SW 1271 (cell line): ENCODE measurements at regions not wholly inside any gene's neighbourhood (a gene's known extent, or its start where the extent isn't known, plus 50 kb on each side); places are given as distances from the start of the nearest gene placed in this dataset.

Source experiments
- DNase-seq, 2 experiments: peaks; one replicate each; lab custom pipeline; 2025; lab: John Stamatoyannopoulos, UW

DNA sequence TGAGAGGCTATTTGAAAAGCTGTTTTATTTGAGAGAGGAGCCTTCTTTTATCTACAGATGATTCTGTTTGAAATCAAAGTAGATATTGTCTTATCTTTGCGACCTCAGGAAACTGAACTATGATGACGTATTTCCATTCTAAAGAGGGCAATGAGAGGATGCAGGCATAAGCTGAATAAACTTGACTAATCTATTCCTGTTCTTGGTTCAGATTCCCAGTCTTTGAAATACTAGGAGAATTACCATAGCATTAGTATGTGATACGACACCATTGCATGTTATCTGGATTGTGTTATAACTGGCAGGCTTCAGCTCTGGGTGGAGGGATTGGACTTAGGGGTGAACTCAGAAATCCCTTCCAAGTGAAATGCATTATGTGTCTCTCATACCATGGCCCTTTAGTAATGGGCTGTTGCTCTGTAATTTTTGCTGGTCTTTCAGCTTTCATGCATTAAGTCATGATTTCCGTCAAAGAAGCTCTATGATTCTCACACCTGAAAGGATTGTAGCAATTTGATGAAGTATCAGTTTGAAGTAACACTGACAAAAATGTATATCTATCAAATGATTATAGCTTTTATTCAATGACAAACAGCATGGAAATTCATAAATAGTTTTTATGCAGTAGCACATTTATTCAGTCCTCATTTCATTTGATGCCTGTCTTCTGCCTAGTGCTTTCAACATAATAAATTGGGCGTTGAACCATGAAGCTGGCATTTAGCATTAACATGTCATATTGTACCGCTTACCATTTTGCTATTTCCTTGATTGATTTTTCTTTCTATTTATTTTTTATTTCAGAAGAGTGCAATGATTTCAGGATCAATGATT, 138.4 kb upstream of the SPACA1 start:
- no peak for DNase-seq

DNA sequence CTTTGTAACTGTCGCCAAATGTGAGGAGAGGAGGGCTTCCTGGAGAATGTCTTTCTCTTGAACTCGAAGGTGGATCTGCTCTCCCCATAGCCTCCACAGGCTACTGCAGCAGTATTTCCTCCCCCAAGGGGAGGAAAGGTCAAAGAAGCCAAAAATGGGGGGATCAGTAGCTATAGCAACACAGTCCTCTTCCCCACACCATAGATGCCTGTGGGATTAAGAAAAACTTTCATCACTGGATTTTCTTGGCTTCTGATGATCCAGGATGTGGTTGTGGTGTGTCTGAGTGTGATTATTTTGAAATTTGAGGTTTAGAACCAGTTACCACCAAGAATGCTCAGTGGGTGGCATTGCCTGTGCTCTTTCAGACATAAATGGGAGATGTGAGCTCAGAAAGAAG, 140.1 kb upstream of the SPACA1 start:
- no peak for DNase-seq

DNA sequence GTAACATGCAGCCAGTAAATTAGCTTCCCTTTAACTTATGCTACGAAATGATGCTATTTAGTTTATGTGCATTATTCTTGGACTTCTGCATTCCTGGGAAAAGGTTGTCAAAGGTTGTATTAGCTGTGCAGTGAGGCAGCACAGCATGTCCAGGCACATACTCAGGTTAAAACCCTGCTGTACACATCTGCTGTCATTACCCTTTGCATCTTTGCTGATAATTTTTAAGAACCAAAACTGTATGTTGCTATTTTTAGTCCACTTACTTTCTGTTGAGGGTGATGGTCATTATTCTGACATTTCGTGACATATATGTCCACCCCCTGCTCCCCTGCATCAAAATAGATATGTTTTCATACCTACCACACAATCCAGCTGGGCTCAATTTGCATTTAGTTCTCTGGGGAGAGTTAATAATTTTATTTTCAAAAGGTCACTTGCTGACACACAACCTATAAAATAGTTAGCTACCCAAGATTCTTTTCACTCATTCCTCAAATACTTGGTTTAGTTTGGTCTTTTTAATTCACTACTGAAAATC, 142.5 kb upstream of the SPACA1 start:
- no peak for DNase-seq

DNA sequence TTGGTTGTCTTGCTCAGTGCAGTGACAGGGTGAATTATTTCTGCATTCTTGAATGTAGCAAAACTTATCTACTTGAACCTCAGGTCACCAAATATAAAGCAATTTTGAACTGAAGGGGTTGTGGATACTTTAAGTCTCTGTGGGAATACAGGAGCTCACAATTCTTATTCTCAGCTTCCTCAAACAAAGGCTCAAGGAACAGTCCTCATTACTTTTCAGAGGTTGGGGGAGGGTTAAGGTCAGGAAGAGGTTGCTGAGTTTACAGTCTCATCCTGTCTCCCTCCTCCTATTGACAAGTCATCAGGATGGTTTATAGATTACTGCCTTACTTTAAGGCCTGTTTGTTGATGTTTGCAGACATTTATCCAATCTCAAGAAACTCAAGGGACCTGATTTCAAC, 143.6 kb upstream of the SPACA1 start:
- no peak for DNase-seq

GRCh38 chr6:87903323-87903722, 144.3 kb upstream of the SPACA1 start:
- no peak for DNase-seq

- DNase-seq, result no peak
These were observed 145.3 kb upstream of the SPACA1 start for GRCh38 chr6:87902383-87902782.

DNA sequence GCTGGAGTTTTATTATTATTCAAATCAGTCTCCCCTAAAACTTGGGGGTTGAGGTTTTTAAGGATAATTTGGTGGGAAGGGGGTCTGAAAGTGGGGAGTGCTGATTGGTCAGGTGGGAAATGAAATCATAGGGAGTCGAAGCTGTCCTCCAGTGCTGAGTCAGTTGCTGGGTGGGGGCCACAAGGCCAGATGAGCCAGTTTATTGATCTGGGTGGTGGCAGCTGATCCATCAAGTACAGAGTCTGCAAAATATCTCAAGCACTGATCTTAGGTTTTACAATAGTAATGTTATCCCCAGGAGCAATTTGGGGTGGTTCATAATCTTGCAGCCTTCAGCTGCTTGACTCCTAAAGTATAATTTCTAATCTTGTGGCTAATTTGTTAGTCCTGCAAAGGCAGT, 146.0 kb upstream of the SPACA1 start:
- DNase-seq, result no peak

GRCh38 chr6:87900160-87900698, 147.4 kb upstream of the SPACA1 start:
- no peak for DNase-seq

GRCh38 chr6:87899499-87900147, 148.0 kb upstream of the SPACA1 start:
- no peak for DNase-seq

GRCh38 chr6:87897663-87898062, 150.0 kb upstream of the SPACA1 start:
- DNase-seq, result no peak

DNA sequence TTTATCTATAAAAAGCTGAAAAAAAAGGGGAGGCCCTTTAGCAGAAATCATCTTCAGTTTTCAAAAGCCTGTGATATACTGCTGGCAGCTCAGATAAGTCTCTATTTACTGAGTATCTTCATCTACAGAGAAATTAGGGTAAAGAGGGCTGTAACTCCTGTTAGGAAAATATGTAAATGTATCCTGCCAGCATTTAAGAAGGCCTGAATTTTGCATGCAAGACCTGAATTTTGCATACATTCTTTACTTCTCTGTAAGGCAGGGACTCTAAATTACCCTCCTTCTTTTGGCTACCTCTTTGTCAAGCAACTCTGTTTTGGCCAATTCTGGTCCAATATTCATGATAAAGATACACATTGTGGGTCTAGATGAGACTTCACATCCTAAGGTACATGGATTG, 150.6 kb upstream of the SPACA1 start:
- DNase-seq, result no peak

DNA sequence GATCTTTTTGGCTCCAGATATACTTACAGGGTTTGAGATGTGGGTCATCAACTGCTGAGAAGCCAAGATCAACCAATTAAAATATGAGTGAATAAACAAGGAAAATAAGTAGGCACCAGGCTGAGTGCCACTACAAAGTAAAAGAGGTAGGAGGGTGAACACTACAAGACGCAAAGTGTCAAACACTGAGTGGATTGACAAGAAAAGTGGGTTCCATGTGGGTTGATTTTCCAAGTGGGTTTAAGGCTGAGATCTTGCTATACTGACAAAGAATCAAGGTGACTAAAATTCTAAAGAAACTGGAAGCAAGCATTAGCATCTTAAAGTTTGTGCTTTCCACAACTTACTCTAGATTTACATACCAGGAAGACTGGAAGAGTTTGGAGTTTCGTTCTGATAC, 160.4 kb upstream of the SPACA1 start:
- no peak for DNase-seq

DNA sequence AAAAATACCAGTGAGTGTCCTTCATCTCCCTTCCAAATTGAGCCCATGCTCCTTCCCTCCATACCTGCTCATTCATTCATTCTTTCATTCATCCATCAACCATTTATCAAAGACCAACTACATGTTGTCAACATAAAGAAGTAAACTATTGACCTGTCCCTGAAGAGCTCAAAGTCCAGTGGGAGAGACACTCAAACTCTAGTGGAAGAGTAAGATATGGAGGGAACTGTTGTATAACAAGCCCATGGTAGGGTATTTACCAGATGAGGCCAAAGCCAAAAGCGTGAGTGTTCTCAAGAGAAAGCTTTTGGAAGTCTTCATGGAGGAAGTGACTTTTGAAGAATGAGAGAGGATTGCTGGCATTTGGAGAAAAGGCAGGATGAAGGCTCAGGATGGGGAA, 163.4 kb upstream of the SPACA1 start:
- no peak for DNase-seq

DNA sequence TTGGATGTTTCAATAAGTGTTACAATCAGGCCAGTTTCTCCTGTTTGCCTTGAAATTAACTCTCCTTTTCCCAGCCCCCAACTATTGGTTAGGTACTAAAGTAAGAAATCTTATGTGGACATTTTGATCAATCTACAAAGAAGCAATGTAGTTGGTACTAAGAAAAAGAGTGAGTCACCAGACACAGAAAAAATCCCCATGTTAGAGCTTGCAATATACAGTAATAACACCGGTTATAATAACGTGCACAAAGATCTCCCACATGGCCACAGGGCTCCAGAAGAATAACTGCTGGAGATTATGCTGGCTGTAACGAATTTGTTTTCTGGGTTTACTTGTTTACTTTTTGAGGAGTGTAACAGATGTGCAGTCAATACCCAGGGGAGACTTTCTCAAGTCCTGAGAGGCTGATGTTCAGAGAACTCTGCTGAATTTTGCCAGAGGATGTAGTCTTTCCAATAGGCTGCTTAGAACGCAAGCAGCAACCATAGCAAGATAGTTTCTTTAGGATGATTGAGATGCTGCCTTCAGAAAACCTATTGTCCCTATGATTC, 166.2 kb upstream of the SPACA1 start:
- DNase-seq, result no peak

DNA sequence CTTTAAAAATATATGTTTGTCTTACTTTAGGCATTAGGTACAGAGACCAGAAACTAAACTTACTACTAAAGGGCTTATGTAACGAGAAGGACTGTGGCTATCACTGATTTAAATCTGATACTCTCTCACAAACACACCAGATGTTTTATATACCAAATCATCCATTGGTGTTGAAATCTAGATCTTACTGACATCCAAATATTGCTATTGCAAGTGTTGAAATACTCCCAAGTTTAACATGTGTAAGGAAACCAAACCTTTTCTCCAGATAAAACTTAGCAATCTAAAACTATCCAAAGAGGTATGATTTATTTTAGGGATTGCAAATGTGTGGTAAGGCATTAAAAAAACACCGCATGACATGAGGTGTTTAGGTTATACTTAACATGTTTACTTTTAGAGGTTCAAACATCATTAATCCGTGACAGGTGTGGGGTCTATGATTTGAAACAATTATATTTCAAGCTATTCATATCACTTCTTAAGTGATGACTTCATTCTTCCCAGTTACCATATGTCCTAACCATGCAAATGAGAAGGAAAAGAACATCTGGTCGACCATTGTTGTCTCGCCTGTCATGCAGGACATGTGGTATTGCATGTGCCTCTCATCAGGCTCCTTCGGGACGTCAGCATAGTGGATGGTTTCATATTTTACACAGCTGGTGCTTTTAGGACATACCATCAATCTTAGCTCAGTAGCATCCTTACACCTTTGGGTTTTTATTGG, 168.3 kb upstream of the SPACA1 start:
- no peak for DNase-seq

- no peak for DNase-seq
These were observed 171.9 kb upstream of the SPACA1 start for GRCh38 chr6:87875781-87876180.

DNA sequence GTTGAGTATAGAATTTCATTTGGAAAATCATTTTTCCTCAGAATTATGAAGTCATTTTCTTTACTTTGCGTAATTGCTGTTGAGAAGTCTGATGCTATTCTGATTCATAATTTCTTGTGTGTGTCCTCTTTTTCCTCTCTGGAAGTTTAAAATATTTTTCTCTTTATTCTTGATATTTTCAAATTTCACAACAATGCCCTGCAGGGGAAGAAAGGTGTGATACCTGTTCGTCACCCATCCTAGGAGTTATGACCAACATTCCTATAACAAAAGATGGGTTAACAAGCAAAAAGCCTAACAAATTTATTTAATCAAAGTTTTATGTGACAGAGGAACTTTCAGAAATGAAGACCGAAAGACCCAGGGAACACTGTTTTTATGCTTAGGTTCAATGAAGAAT, 171.5 kb upstream of the AKIRIN2 start:
- no peak for DNase-seq

DNA sequence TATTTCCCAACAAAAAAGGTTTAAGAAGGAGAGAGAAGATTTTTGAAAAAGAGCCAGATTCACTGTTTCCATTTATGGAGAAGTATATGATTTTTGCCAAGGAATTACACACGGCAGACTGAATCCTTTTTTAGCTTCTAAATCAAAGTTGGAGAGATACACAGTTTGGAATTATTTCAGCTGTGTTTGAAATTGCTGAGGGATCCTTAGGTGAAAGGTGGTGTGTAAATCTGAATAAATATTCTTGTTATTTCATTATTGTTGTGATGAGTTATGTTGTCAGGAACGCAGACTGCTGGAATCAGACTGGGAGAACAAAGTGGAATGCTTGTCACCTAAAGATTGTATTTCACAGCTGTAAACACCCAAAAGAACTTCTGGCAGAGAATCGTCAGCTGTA, 168.5 kb upstream of the AKIRIN2 start:
- DNase-seq, result no peak

DNA sequence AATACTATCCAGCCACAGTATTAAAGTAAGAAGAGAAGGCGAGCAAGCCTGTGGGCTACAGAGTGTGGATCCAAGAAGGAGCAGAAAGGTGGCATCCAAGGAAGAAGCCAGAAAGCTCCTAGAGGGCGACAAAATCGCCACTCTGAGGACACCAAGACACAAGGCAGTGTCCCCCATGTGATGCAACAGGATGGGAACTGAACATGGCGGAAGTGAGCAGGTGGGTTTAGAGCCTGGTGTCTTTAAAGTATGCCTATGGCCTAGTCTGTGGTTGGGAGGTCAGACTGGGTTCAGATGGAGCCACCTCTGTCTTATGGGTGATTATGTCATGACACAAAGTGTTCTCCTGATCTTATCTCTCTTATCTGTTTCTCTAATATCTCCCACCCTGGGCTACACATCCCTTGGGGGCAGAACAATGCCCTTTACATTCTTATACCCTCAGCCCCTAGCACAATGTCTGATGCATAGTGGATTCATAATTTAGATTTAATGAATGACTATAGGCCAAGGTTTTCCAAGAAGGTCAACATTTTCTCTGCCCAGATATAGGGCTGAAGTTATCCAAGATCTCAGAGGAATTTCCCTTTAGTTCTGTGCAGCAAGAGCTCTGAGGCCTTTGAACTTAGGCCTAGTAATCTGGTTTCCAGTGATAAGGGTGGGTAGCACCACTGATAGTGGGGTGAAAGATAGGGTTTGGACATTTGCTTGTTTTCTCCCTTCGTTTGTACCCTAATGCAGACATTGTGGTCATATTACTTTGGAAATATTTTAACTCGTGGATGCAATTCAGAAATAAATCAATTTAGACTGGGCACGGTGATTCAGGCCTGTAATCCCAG, 167.3 kb upstream of the AKIRIN2 start:
- DNase-seq, result no peak

DNA sequence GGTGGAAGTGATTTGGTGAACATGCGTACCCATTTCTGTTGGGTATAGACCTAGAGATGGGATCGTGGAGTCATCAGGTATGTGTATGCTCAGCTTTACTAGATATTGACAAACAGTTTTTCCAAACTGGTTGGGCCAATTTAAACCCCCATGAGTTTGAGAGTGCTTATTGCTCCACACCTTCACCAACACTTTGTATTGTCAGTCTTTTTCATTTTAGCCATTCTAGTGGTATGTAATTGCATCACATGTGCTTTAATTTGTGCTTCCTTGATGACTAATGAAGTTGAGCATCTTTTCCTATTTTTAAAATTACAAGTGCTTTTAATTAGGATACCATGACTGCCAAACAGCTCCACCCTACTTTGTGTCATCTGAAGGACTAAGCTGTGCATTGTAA, 158.9 kb upstream of the AKIRIN2 start:
- no peak for DNase-seq

DNA sequence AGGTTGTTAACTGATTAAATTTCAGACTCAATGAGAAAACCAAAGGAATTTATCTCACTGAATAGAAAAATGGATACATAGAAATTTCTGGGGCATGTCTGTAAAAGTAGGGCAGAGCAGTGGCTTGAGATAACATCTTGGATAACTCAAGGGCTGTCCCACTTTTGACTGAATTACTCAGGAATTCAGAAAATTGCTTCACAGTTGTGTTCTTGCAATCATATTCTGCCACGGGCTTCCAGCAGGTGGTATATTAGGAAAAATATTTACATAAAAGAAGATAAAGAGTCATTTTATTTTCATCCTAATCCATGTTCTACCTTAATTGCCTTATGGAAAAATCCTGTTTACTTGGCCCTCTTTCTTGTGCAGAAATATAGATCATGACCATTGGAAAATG, 156.4 kb upstream of the AKIRIN2 start:
- no peak for DNase-seq
